ENCODE measurements at regions not wholly inside any gene's neighbourhood (a gene's known extent, or its start where the extent isn't known, plus 50 kb on each side); places are given as distances from the start of the nearest gene placed in this dataset.

- TF ChIP-seq CTCF (IDR thresholded peaks at IDR 0.05) (no peak), POLR2A (IDR thresholded peaks at IDR 0.05) (no peak)
These were observed 275.7 kb downstream of the XPNPEP1 start for GRCh38 chr10:109647627-109648026.

Data from heart left ventricle (tissue), 13 donors.